ENCODE measurements at regions not wholly inside any gene's neighbourhood (a gene's known extent, or its start where the extent isn't known, plus 50 kb on each side); places are given as distances from the start of the nearest gene placed in this dataset.

DNA sequence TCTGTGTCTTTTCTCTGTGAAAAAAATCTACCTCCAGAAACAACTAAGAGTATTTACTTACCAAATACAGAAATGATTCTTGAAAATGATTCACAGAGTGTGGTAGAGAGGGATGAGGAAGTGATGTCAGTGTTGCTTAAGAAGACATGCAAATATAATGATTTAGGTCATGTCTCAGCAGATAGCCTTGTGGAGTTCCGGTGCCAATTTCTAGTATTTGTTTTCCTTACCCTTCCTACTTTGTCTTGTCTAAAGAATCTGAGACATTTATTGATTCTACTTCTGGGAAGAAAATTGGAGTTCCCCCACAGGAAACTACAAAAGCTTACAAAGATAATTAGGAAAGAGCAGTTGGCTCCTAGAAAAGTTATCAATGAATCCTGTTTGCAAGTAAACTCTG, 68.8 kb downstream of the GJA1 start:
- no peaks in the 10 kb centered on the region for H3K27me3 ChIP-seq (ENCODE audit: control insufficient read depth, insufficient read depth, low read length)
- no peaks in the 10 kb centered on the region for H3K9me3 ChIP-seq (ENCODE audit: control insufficient read depth, insufficient read depth, low read depth, low read length)
- H3K36me3 ChIP-seq (ENCODE audit: control insufficient read depth, insufficient read depth, low read length): no peaks in the 10 kb centered on the region
- POLR2A ChIA-PET: no interaction called here
- no peaks in the 10 kb centered on the region for H3K4me1 ChIP-seq (ENCODE audit: control insufficient read depth, insufficient read depth, low read length)
- H3K4me3 ChIP-seq (ENCODE audit: low read depth in 2 of 2, low read length in 2 of 2): no peak overlapping the region
- in situ Hi-C loops (cut with HindIII; ENCODE audit: low pct_unique_long_range_greater_than_20kb, low sequenced_read_pairs): no loop called here
- ATAC-seq: no peak
- H3K27ac ChIP-seq (ENCODE audit: low read length): no peak overlapping the region
- CTCF ChIA-PET: no interaction called here
- intact Hi-C loops (cut with micrococcal nuclease; ENCODE audit: unreplicated experiment): no loop called here
- TF ChIP-seq POLR2AphosphoS5 (IDR thresholded peaks at IDR 0.05; ENCODE audit: low read depth, low read length): no peak
- TF ChIP-seq SIN3A (IDR thresholded peaks at IDR 0.05; ENCODE audit: borderline replicate concordance, insufficient read depth, low read depth, low read length): no peak
- TF ChIP-seq TCF7L2 (IDR thresholded peaks at IDR 0.05; ENCODE audit: low read depth, low read length): no peak
- TF ChIP-seq, protein P1, sequence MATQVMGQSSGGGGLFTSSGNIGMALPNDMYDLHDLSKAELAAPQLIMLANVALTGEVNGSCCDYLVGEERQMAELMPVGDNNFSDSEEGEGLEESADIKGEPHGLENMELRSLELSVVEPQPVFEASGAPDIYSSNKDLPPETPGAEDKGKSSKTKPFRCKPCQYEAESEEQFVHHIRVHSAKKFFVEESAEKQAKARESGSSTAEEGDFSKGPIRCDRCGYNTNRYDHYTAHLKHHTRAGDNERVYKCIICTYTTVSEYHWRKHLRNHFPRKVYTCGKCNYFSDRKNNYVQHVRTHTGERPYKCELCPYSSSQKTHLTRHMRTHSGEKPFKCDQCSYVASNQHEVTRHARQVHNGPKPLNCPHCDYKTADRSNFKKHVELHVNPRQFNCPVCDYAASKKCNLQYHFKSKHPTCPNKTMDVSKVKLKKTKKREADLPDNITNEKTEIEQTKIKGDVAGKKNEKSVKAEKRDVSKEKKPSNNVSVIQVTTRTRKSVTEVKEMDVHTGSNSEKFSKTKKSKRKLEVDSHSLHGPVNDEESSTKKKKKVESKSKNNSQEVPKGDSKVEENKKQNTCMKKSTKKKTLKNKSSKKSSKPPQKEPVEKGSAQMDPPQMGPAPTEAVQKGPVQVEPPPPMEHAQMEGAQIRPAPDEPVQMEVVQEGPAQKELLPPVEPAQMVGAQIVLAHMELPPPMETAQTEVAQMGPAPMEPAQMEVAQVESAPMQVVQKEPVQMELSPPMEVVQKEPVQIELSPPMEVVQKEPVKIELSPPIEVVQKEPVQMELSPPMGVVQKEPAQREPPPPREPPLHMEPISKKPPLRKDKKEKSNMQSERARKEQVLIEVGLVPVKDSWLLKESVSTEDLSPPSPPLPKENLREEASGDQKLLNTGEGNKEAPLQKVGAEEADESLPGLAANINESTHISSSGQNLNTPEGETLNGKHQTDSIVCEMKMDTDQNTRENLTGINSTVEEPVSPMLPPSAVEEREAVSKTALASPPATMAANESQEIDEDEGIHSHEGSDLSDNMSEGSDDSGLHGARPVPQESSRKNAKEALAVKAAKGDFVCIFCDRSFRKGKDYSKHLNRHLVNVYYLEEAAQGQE (IDR thresholded peaks at IDR 0.05; ENCODE audit: insufficient read depth in 1 of 2, low read depth in 2 of 2, low read length in 1 of 2): no peak
- TF ChIP-seq, protein P2, sequence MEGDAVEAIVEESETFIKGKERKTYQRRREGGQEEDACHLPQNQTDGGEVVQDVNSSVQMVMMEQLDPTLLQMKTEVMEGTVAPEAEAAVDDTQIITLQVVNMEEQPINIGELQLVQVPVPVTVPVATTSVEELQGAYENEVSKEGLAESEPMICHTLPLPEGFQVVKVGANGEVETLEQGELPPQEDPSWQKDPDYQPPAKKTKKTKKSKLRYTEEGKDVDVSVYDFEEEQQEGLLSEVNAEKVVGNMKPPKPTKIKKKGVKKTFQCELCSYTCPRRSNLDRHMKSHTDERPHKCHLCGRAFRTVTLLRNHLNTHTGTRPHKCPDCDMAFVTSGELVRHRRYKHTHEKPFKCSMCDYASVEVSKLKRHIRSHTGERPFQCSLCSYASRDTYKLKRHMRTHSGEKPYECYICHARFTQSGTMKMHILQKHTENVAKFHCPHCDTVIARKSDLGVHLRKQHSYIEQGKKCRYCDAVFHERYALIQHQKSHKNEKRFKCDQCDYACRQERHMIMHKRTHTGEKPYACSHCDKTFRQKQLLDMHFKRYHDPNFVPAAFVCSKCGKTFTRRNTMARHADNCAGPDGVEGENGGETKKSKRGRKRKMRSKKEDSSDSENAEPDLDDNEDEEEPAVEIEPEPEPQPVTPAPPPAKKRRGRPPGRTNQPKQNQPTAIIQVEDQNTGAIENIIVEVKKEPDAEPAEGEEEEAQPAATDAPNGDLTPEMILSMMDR (IDR thresholded peaks at IDR 0.05): no peak
- peak; percentile 80 for DNase-seq (ENCODE audit: low read depth, low spot score)
- no TSS peak for BruUV-seq (replicated peaks)

DNA sequence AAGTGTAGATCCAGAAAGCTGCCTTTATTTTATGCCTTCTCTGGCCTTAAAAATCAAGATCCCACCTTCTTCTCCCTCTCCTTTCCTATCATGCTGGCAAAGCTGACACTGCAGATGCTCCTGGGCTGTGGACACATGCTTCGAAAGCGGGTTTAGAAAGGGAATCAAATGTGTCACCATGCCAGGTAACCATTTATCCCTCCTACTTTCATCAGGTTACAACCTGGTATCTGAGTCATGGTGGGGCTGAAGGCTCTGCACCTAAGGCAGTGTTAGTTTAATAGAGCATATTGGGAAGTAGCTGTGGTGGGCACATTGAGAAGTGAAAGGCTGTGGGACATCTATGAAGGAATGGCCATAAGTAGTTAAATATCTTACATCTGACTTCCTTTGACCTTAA, 69.8 kb downstream of the GJA1 start:
- BruUV-seq (replicated peaks): no TSS peak
- ATAC-seq: no peak
- H3K4me1 ChIP-seq (ENCODE audit: control insufficient read depth, insufficient read depth, low read length): no peaks in the 10 kb centered on the region
- no peak overlapping the region for H3K27ac ChIP-seq (ENCODE audit: low read length)
- CTCF ChIA-PET: no interaction called here
- intact Hi-C loops (cut with micrococcal nuclease; ENCODE audit: unreplicated experiment): no loop called here
- H3K27me3 ChIP-seq (ENCODE audit: control insufficient read depth, insufficient read depth, low read length): no peaks in the 10 kb centered on the region
- TF ChIP-seq TCF7L2 (IDR thresholded peaks at IDR 0.05; ENCODE audit: low read depth, low read length): no peak
- no peak for TF ChIP-seq POLR2AphosphoS5 (IDR thresholded peaks at IDR 0.05; ENCODE audit: low read depth, low read length)
- TF ChIP-seq, protein P2 (IDR thresholded peaks at IDR 0.05): no peak
- TF ChIP-seq, protein P1 (IDR thresholded peaks at IDR 0.05; ENCODE audit: insufficient read depth in 1 of 2, low read depth in 2 of 2, low read length in 1 of 2): no peak
- no peak for TF ChIP-seq SIN3A (IDR thresholded peaks at IDR 0.05; ENCODE audit: borderline replicate concordance, insufficient read depth, low read depth, low read length)
- no peaks in the 10 kb centered on the region for H3K9me3 ChIP-seq (ENCODE audit: control insufficient read depth, insufficient read depth, low read depth, low read length)
- DNase-seq (ENCODE audit: low read depth, low spot score): no peak
- POLR2A ChIA-PET: interaction anchor here (1.0 kb wide), 1 partner anchor 10 kb away, joined by 4 read pairs; no protein-coding TSS in a partner anchor
- no peak overlapping the region for H3K4me3 ChIP-seq (ENCODE audit: low read depth in 2 of 2, low read length in 2 of 2)
- no peaks in the 10 kb centered on the region for H3K36me3 ChIP-seq (ENCODE audit: control insufficient read depth, insufficient read depth, low read length)
- in situ Hi-C loops (cut with HindIII; ENCODE audit: low pct_unique_long_range_greater_than_20kb, low sequenced_read_pairs): no loop called here

Data from Panc1 (cell line).